ENCODE measurements at regions not wholly inside any gene's neighbourhood (a gene's known extent, or its start where the extent isn't known, plus 50 kb on each side); places are given as distances from the start of the nearest gene placed in this dataset.

GRCh38 chr14:101363261-101363555 lies 198.1 kb upstream of the DIO3 start:
- no peak for DNase-seq

GRCh38 chr14:101363880-101364391 lies 197.4 kb upstream of the DIO3 start:
- no peak for DNase-seq

- DNase-seq, result no peak
Measured at GRCh38 chr14:101364503-101365328, 196.6 kb upstream of the DIO3 start.

- DNase-seq, result no peak
Measured at GRCh38 chr14:101365329-101366158, 195.8 kb upstream of the DIO3 start.

- no peak for DNase-seq
Measured at GRCh38 chr14:101367421-101368261, 193.7 kb upstream of the DIO3 start.

- DNase-seq, result no peak
Measured at GRCh38 chr14:101368629-101369028, 192.7 kb upstream of the DIO3 start.

GRCh38 chr14:101369194-101369915 lies 191.9 kb upstream of the DIO3 start:
- no peak for DNase-seq

GRCh38 chr14:101369916-101370592 lies 191.2 kb upstream of the DIO3 start:
- no peak for DNase-seq

GRCh38 chr14:101370593-101371569 lies 190.4 kb upstream of the DIO3 start:
- no peak for DNase-seq

- no peak for DNase-seq
Measured at GRCh38 chr14:101371799-101372793, 189.2 kb upstream of the DIO3 start.

- no peak for DNase-seq
Measured at GRCh38 chr14:101372894-101373620, 188.2 kb upstream of the DIO3 start.

GRCh38 chr14:101373690-101374295 lies 187.5 kb upstream of the DIO3 start:
- no peak for DNase-seq

GRCh38 chr14:101374373-101375338 lies 186.6 kb upstream of the DIO3 start:
- DNase-seq, result no peak

- DNase-seq, result no peak
Measured at GRCh38 chr14:101377069-101377468, 184.2 kb upstream of the DIO3 start.

GRCh38 chr14:101379842-101380241 lies 181.5 kb upstream of the DIO3 start:
- DNase-seq, result no peak

Measured in amygdala (tissue), 56 donors.